LNCAP (cell line): ENCODE measurements at regions not wholly inside any gene's neighbourhood (a gene's known extent, or its start where the extent isn't known, plus 50 kb on each side); places are given as distances from the start of the nearest gene placed in this dataset.

Experiments
- CTCF ChIP-seq: fragments of 450-650 bp; IDR thresholded peaks from 2 replicates; pipeline ENCODE4 v1.5.1; 2017; ENCODE audit warnings: mild to moderate bottlenecking

- no peak for TF ChIP-seq CTCF
Observed at GRCh38 chr3:145290010-145290409, 871.0 kb downstream of the PLOD2 start.

GRCh38 chr3:145294572-145294971 is 866.4 kb downstream of the PLOD2 start:
- TF ChIP-seq CTCF = no peak

GRCh38 chr3:145307272-145307671 is 853.7 kb downstream of the PLOD2 start:
- no peak for TF ChIP-seq CTCF

- TF ChIP-seq CTCF = no peak
Observed at GRCh38 chr3:145313751-145314150, 847.2 kb downstream of the PLOD2 start.

GRCh38 chr3:145326666-145327065 is 834.3 kb downstream of the PLOD2 start:
- TF ChIP-seq CTCF = no peak

- TF ChIP-seq CTCF = no peak
Observed at GRCh38 chr3:145333931-145334330, 827.1 kb downstream of the PLOD2 start.

GRCh38 chr3:145355206-145355605 is 805.8 kb downstream of the PLOD2 start:
- no peak for TF ChIP-seq CTCF

GRCh38 chr3:145357453-145357852 is 803.5 kb downstream of the PLOD2 start:
- TF ChIP-seq CTCF = no peak
